ENCODE measurements at regions not wholly inside any gene's neighbourhood (a gene's known extent, or its start where the extent isn't known, plus 50 kb on each side); places are given as distances from the start of the nearest gene placed in this dataset.

GRCh38 chr1:167145965-167146364 is 52.1 kb downstream of the STYXL2 start:
- no peak for DNase-seq

DNA sequence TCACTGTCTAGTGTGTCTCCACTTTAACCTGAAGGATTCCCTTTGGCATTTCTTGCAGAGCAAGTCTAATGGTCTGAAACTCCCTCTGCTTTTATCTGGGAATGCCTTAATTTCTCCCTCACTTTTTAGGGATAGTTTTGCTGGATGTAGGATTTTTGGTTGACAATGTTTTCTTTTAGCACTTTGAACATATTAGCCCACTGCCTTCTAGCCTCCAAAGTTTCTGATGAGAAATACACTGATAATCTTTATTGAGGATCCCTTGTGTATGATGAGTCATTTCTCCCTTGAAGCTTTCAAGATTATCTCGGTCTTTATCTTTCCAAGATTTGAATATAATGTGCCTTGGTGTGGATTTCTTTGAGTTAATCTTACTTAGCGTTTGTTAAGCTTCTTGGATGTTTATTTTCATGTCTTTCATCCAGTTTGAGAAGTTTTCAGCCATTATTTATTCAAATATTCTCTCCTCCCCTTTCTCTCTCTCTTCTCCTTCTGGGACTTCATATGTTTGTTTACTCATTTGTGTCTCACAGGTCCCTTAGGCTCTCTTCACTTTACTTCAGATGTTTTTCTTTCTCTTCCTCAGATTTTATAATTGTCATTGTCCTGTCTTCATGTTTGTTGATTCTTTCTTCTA is 53.1 kb downstream of the STYXL2 start:
- DNase-seq = no peak

GRCh38 chr1:167148421-167148820 is 54.5 kb downstream of the STYXL2 start:
- DNase-seq = no peak

GRCh38 chr1:167149793-167150491 is 56.1 kb downstream of the STYXL2 start:
- DNase-seq = no peak

GRCh38 chr1:167150492-167150833 is 56.6 kb downstream of the STYXL2 start:
- no peak for DNase-seq

- no peak for DNase-seq
Observed at GRCh38 chr1:167152192-167152876, 58.5 kb downstream of the STYXL2 start.

DNA sequence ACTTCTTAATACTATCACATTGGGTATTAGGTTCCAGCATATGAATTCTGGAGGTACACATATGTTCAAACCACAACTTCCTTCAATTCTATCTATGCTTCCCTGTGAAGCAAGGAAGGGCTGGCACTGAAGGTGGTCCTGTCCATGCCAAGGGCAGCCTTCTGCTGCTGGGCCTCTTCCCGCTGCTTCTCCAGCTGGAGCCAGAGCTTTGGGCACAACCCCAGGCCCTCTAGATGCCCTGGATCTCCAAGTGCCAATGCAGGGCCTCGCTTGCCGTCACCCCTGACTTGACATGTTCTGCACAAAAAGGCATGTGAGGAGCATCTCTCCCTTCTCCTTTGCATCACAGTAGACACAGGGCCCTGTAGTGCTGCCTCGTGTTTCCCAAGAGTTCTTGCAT is 62.6 kb downstream of the STYXL2 start:
- no peak for DNase-seq

GRCh38 chr1:167157114-167157513 is 63.2 kb downstream of the STYXL2 start:
- no peak for DNase-seq

GRCh38 chr1:167158111-167158812 is 62.4 kb upstream of the POU2F1 start:
- DNase-seq = peak; percentile 24

GRCh38 chr1:167158813-167159275 is 61.8 kb upstream of the POU2F1 start:
- no peak for DNase-seq

DNA sequence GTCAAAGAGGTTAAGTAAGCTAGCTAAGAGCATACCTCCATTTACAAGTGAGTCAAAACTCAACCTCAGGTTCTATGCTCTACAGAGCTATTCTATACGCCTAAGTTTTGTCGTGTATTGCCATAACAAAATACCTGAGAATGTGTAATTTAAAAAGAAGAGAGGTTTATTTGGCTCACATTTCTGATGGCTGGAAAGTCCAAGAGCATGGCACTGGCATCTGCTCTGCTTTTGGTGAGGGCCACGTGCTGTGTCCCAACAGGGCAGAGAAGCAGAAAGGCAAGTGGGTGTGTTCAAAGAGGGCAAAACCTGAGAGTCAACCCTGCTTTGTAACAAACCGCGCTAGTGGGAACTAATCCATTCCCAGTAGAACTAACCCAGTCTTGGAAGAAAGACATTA is 60.9 kb upstream of the POU2F1 start:
- no peak for DNase-seq

GRCh38 chr1:167161242-167161641 is 59.4 kb upstream of the POU2F1 start:
- no peak for DNase-seq

DNA sequence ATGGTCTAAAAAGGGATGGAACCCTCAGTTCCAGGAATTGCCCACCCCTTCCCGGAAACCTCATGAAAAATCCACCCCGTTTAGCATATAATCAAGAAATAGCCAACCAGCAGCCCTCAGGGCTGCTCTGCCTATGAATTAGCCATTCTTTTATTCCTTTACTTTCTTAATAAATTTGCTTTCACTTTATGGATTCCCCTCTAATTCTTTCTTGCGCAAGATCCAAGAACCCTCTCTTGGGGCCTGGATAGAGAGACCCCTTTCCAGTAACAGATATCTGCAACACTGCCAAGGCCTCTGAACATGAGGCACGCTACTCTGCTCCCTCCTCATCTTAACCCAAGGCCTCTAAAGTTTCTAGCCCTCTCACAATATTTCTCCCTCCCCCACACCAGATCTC is 58.9 kb upstream of the POU2F1 start:
- no peak for DNase-seq

GRCh38 chr1:167165219-167165618 is 55.5 kb upstream of the POU2F1 start:
- DNase-seq = no peak

- DNase-seq = peak; percentile 20
Observed at GRCh38 chr1:167165948-167166689, 54.6 kb upstream of the POU2F1 start.

DNA sequence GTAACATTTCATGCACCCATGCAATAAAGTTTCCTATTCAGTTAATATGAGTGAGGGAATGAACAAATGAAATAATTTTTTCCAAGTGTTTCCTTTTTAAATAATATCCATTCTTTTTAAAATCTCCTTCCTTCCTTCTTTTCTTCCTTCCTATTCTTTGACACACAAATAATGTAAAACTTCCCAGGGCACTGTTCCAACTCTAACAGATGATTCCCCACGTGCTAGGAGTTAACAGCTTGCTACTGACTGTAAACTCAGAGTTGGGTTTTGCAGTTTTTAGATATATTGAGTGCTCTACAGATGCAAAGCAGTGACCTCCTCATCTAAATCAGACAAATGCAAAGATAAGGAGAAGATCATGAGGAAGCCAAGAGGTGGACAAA is 54.0 kb upstream of the POU2F1 start:
- DNase-seq = no peak

- no peak for DNase-seq
Observed at GRCh38 chr1:167168424-167168823, 52.3 kb upstream of the POU2F1 start.

DNA sequence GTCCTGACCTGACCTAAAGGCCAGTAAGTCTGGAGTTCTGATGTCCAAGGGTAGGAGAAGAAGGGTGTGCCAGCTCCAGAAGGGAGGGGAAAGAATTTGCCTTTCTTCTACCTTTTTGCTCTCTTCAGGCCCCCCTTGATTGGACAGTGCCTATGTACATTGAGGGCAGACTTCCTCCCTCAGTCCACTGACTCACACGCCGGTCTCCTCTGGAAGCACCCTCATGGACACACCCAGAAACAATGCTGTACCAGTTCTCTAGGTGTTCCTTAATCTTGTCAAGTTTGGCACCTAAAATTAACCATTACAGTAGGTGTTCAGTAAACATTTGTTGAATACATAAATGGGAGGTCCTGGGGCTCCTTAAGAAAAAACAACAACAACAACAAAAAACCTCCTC is 51.0 kb upstream of the POU2F1 start:
- DNase-seq = no peak
